Keratinocyte (primary cell): ENCODE measurements at regions not wholly inside any gene's neighbourhood (a gene's known extent, or its start where the extent isn't known, plus 50 kb on each side); places are given as distances from the start of the nearest gene placed in this dataset.

Experiments used
- EZH2 ChIP-seq: IDR thresholded peaks from one replicate; pipeline ENCODE4 v1.6.1; 2012; ENCODE audit warnings: inconsistent platforms, mild to moderate bottlenecking, low read length, moderate library complexity
- TF ChIP-seq, protein P1 (sequence below), 3 experiments: IDR thresholded peaks in 1 of 3; conservative IDR thresholded peaks in 1 of 3; optimal IDR thresholded peaks in 1 of 3; 2 replicates in 2 of 3; 3 replicates in 1 of 3; pipeline versions ENCODE3 to v1.5.1; 2011; ENCODE audit warnings: low read length in 3 of 3, mild to moderate bottlenecking in 3 of 3, moderate library complexity in 2 of 3, control low read depth in 1 of 3, inconsistent platforms in 1 of 3; ENCODE audit not compliant: insufficient read depth in 2 of 3; ENCODE audit errors: extremely low read depth in 1 of 3

DNA sequence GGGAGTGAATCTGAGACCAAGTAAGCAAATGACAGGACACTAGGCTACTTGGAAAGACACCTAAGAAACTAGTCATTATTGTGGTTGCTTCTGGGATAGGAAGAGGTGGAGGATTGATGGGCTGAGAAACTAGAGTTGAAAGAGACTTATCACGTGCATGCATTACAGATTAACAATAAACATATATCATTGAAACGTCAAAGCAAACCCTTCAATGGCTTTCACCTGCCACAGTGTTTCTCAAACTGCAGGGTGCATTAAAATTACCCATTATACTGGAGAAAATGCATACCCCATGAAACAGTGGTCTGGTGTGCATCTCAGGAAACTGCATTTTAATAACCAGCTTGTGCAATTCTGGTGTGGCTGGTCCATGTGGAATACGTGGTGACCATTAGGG, 318.8 kb downstream of the SMAD2 start:
- TF ChIP-seq, protein P1, sequence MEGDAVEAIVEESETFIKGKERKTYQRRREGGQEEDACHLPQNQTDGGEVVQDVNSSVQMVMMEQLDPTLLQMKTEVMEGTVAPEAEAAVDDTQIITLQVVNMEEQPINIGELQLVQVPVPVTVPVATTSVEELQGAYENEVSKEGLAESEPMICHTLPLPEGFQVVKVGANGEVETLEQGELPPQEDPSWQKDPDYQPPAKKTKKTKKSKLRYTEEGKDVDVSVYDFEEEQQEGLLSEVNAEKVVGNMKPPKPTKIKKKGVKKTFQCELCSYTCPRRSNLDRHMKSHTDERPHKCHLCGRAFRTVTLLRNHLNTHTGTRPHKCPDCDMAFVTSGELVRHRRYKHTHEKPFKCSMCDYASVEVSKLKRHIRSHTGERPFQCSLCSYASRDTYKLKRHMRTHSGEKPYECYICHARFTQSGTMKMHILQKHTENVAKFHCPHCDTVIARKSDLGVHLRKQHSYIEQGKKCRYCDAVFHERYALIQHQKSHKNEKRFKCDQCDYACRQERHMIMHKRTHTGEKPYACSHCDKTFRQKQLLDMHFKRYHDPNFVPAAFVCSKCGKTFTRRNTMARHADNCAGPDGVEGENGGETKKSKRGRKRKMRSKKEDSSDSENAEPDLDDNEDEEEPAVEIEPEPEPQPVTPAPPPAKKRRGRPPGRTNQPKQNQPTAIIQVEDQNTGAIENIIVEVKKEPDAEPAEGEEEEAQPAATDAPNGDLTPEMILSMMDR (optimal IDR thresholded peaks at IDR 0.05 in 1 of 3, IDR thresholded peaks at IDR 0.05 in 1 of 3, conservative IDR thresholded peaks at IDR 0.05 in 1 of 3; ENCODE audit: extremely low read depth in 1 of 3, insufficient read depth in 2 of 3, low read length in 3 of 3), result no peak
- TF ChIP-seq EZH2, result no peak
